ENCODE measurements at regions not wholly inside any gene's neighbourhood (a gene's known extent, or its start where the extent isn't known, plus 50 kb on each side); places are given as distances from the start of the nearest gene placed in this dataset.

GRCh38 chr3:193929921-193930646, 205.9 kb upstream of the HES1 start:
- no peak for DNase-seq (ENCODE audit: low spot score)

- no peak for DNase-seq (ENCODE audit: low spot score)
Measured at GRCh38 chr3:193932136-193932535, 203.8 kb upstream of the HES1 start.

GRCh38 chr3:193932576-193932975, 203.4 kb upstream of the HES1 start:
- DNase-seq (ENCODE audit: low spot score): no peak

GRCh38 chr3:193933451-193933850, 202.5 kb upstream of the HES1 start:
- DNase-seq (ENCODE audit: low spot score): no peak

- no peak for DNase-seq (ENCODE audit: low spot score)
Measured at GRCh38 chr3:193935916-193936315, 200.0 kb upstream of the HES1 start.

DNA sequence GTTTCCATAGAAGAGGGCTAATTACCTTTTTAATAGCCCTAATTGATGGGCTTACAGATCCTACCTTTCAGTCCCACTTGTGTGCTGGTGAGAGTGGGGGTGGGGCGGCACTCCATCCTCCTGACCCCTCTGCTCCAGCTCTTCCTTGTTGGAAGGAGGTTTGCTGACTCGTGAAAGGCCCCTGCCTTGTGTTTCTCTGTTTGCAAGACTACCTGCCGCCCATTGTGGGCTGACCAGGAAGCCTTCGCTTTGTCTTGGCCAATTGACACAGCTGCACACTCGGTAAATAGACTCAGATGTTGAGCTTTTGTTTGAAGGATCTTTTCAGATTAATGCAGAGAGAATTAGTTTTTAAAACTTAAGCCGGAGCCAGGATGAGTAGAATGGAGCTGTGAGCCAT, 197.3 kb upstream of the HES1 start:
- no peak for DNase-seq (ENCODE audit: low spot score)

GRCh38 chr3:193939527-193939926, 196.4 kb upstream of the HES1 start:
- no peak for DNase-seq (ENCODE audit: low spot score)

DNA sequence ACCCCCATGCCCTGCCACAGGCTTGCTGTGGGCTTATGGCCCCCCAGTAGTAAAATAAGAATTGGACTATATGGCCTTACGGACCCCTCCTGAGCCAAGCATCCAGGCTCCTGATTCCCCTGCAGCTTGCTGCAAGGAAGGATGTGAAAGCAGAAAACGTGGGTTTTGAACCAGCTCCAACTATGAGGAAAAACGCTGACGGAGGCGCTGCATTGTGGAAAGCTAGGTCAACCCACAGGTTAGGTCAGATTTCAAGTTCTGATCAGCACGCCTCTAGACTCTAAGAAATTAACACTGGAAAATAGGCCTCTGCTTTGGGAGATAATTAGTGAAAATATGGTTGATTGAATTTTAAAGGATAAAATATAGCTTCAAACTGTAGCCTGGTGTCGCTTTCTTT, 195.4 kb upstream of the HES1 start:
- DNase-seq (ENCODE audit: low spot score): no peak

GRCh38 chr3:193941486-193941885, 194.5 kb upstream of the HES1 start:
- DNase-seq (ENCODE audit: low spot score): no peak

DNA sequence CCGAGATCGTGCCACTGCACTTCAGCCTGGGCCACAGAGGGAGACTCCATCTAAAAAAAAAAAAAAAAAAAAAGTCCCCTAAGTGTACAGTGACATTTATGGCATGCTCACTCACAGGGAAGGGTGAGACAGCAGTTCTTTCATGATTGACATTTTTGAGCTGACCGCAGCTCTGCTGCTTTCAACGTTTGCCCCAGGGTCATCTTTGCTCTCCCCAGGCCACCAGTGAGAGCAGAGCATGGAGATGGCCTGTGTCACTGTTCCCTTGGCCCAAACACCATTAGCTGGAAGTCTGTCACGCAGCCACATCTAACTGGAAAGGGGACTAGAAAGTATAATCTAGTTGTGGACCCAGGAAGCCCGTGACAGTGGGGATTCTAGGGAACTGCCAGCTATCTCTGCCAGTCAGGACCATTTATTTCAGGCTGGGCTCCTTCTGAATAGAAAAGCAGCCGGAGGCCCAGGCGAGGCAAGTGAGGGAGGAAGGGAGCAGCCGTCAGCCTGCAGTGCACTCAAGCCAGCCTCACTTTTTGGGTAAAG, 193.4 kb upstream of the HES1 start:
- no peak for DNase-seq (ENCODE audit: low spot score)

GRCh38 chr3:193943200-193943599, 192.7 kb upstream of the HES1 start:
- no peak for DNase-seq (ENCODE audit: low spot score)

- no peak for DNase-seq (ENCODE audit: low spot score)
Measured at GRCh38 chr3:193943851-193944517, 192.0 kb upstream of the HES1 start.

GRCh38 chr3:193944518-193944884, 191.4 kb upstream of the HES1 start:
- no peak for DNase-seq (ENCODE audit: low spot score)

DNA sequence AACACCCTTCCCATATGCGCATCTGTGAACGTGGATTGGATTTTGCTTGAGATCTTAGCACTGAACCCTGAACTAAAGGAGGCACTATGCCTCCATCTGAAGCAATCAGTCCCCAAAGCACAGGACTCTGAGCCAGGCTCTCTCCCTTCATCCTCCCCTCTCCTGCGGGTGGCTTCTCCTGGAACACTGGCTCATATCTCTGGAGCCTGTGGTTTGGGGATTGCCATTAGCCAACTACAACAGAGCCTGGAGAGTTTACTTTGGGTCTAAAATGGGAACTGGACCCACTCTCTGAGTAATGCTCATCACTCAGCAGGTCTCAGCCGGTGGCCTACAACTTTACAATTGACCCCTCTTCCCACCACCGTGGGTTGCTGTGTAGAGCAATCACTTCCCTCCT, 190.8 kb upstream of the HES1 start:
- no peak for DNase-seq (ENCODE audit: low spot score)

DNA sequence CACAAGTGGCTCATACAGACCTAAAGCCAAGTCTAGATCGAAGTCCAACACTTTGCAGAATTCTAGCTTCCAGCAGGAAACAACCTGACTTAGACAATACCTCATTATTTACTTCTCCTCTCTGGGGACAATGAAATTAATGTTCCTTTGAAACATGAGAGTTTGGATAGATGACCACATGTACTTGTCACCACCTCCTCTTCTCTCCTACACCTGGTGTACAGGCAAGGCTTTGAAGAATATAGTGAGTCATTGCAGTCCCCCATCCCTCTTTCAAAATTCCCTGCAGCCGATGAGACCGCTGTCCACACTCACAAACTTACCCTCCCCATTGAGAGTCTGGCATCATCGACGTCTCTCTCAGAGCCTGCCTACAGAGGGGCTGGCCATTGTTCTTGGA, 189.0 kb upstream of the HES1 start:
- no peak for DNase-seq (ENCODE audit: low spot score)

DNA sequence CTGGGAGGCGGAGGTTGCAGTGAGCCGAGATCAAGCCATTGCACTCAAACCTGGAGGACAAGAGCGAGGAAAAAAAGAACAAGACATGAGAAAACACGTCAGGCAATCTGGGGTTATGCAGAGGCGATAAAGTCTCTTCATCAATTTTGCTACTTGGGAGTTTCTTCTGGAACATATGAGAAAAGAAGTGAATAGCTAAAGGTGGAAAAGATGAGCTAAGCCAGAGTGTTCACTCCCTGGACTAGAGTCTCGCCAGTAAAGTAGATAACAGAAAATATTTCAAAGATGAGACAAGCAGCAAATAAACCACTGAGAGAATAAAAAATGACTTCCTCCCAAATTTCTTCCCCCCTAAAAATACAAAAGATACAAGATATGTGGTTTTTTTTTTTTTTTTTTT, 188.4 kb upstream of the HES1 start:
- DNase-seq (ENCODE audit: low spot score): no peak

- no peak for DNase-seq (ENCODE audit: low spot score)
Measured at GRCh38 chr3:193948459-193948858, 187.5 kb upstream of the HES1 start.

- no peak for DNase-seq (ENCODE audit: low spot score)
Measured at GRCh38 chr3:193951859-193952258, 184.1 kb upstream of the HES1 start.

GRCh38 chr3:193954752-193955151, 181.2 kb upstream of the HES1 start:
- DNase-seq (ENCODE audit: low spot score): no peak

GRCh38 chr3:193955719-193956118, 180.2 kb upstream of the HES1 start:
- no peak for DNase-seq (ENCODE audit: low spot score)

GRCh38 chr3:193959861-193960260, 176.1 kb upstream of the HES1 start:
- no peak for DNase-seq (ENCODE audit: low spot score)

DNA sequence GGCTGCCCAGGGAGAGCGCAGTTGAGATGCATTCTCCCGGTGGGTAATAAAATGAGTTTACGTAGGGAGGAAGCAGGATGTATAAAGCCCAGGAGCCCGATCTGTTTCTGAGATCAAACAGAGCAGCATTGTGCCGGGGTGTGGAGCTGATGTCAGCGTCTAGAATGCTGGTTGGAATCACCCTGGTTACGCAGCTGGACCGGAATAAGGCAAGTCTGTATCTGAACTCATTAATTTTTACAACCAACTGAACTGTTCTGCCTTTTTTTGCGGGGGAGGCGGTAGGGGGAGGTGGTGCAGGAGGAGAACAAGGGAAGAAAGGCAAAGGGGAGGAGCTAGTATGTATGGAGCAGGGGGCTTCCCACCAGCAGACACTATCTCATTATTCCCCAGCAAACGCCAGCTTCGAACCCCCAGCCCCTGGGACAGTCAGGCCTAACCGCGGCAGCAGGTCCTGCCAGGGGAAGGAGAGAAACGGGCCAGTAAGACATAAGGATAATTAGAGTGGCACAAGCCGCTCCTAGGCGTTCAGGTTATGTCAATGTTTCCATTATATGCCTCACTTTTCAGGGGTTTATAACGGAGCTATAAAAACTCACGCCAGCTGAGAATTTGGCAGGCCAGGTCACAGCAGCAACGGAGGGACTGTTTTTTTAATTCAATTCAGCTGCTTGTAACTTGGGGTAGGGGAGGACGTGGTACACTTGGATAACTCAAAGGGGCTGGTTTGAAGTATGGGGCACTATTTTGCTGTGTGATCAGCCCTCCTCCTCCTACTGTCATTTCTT, 175.3 kb upstream of the HES1 start:
- no peak for DNase-seq (ENCODE audit: low spot score)
